ENCODE measurements at regions not wholly inside any gene's neighbourhood (a gene's known extent, or its start where the extent isn't known, plus 50 kb on each side); places are given as distances from the start of the nearest gene placed in this dataset.

DNA sequence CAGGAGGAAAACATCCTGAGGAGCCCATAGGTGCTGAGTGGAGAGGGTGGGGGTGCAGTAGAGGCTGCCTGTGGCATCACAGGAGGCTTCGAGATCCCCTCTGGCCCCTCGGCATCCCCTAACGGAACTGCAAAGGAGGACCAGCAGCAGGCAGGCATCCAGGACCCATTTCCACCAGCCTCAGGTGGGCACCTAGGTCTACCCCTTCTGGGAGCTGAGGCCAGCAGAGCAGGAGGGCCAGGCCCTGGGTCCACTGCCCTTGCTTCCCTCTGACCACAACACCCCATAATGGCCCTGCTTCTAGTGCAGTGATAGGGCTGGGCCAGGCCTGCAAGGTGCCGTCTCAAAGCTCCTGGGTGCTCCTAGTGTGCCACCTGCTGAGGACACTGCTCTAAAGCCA, 723.0 kb downstream of the PTPRU start (continued):
- TF ChIP-seq, protein P1, sequence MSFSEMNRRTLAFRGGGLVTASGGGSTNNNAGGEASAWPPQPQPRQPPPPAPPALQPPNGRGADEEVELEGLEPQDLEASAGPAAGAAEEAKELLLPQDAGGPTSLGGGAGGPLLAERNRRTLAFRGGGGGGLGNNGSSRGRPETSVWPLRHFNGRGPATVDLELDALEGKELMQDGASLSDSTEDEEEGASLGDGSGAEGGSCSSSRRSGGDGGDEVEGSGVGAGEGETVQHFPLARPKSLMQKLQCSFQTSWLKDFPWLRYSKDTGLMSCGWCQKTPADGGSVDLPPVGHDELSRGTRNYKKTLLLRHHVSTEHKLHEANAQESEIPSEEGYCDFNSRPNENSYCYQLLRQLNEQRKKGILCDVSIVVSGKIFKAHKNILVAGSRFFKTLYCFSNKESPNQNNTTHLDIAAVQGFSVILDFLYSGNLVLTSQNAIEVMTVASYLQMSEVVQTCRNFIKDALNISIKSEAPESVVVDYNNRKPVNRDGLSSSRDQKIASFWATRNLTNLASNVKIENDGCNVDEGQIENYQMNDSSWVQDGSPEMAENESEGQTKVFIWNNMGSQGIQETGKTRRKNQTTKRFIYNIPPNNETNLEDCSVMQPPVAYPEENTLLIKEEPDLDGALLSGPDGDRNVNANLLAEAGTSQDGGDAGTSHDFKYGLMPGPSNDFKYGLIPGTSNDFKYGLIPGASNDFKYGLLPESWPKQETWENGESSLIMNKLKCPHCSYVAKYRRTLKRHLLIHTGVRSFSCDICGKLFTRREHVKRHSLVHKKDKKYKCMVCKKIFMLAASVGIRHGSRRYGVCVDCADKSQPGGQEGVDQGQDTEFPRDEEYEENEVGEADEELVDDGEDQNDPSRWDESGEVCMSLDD (CRISPR knock-in tag; IDR thresholded peaks at IDR 0.05; ENCODE audit: borderline replicate concordance), result no peak
- TF ChIP-seq, protein P2, sequence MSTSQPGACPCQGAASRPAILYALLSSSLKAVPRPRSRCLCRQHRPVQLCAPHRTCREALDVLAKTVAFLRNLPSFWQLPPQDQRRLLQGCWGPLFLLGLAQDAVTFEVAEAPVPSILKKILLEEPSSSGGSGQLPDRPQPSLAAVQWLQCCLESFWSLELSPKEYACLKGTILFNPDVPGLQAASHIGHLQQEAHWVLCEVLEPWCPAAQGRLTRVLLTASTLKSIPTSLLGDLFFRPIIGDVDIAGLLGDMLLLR (CRISPR knock-in tag; IDR thresholded peaks at IDR 0.05), result no peak

DNA sequence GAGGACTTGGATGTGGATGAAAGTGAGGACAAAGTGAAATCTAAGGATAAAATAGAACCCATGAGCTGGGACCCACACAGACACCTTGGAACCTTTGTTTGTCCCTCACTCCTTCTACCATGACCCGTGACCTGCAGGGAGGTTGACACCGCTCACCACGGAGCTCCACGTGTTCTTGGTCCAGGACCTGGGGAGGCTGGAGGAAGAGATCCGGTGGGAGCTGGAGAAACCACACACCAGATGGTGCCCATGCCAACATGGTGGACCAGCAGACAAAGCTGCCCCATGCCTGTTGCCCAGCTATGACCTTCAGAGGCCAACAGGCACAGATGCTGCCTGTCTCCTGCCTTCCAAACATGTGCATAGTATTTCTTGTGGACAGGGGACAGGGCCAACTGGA, 721.9 kb downstream of the PTPRU start:
- H3K4me3 ChIP-seq (replicated peaks in 1 of 3; ENCODE audit: insufficient read depth in 1 of 3, low read depth in 2 of 3, low read length in 3 of 3), result no peak overlapping the region
- no peak overlapping the region for H3K27ac ChIP-seq (ENCODE audit: extremely low read length, insufficient read depth, low read length)
- BruUV-seq (replicated peaks), result no TSS peak
- TF ChIP-seq PTBP1 (IDR thresholded peaks at IDR 0.05; ENCODE audit: low read depth, low read length, poor library complexity, severe bottlenecking) (no peak), ZBTB42 (CRISPR knock-in tag; IDR thresholded peaks at IDR 0.05) (no peak), DMAP1 (CRISPR knock-in tag; IDR thresholded peaks at IDR 0.05) (no peak), PAWR (CRISPR knock-in tag; IDR thresholded peaks at IDR 0.05; ENCODE audit: borderline replicate concordance) (no peak), HNRNPUL1 (IDR thresholded peaks at IDR 0.05; ENCODE audit: low read depth, low read length) (no peak), FOXA3 (CRISPR knock-in tag; IDR thresholded peaks at IDR 0.05) (no peak), GLI4 (CRISPR knock-in tag; IDR thresholded peaks at IDR 0.05; ENCODE audit: borderline replicate concordance) (no peak), TOE1 (CRISPR knock-in tag; IDR thresholded peaks at IDR 0.05) (no peak)
- POLR2A ChIA-PET, result no interaction called here
- FAIRE-seq, result no peak
- no peak overlapping the region for H3K4me2 ChIP-seq (ENCODE audit: low read depth, low read length)
- H2AFZ ChIP-seq (ENCODE audit: low read length), result no peak overlapping the region
- in situ Hi-C loops (cut with HindIII; ENCODE audit: extremely low pct_ligation_motif_present, low pct_unique_long_range_greater_than_20kb) (no loop called here), intact Hi-C loops (cut with micrococcal nuclease; ENCODE audit: unreplicated experiment) (no loop called here)
- H4K20me1 ChIP-seq (ENCODE audit: insufficient read depth, low read length), result no peaks in the 10 kb centered on the region
- DNase-seq (ENCODE audit: low spot score), result no peak
- no peaks in the 10 kb centered on the region for H3K27me3 ChIP-seq (ENCODE audit: control insufficient read depth in 1 of 2, insufficient read depth in 2 of 2, low read length in 2 of 2)
- no peak overlapping the region for H3K9ac ChIP-seq (ENCODE audit: insufficient read depth, low read depth, low read length)
- no peaks in the 10 kb centered on the region for H3K36me3 ChIP-seq (replicated peaks in 1 of 2; ENCODE audit: control insufficient read depth in 1 of 2, insufficient read depth in 2 of 2, low read length in 2 of 2)
- CTCF ChIA-PET (ENCODE audit: low intra/inter-chr PET ratio, low total read pairs), result no interaction called here
- no peak for ATAC-seq
- WGBS (ENCODE audit: low lambda C conversion rate), result 0% methylated on average over 4 of the region's 5 CpGs
- no peaks in the 10 kb centered on the region for H3K4me1 ChIP-seq (ENCODE audit: insufficient read depth, low read length)
- H3K79me2 ChIP-seq (ENCODE audit: insufficient read depth, low read length), result no peaks in the 10 kb centered on the region
- no peaks in the 10 kb centered on the region for H3K9me3 ChIP-seq (ENCODE audit: low read length)
